ENCODE measurements at regions not wholly inside any gene's neighbourhood (a gene's known extent, or its start where the extent isn't known, plus 50 kb on each side); places are given as distances from the start of the nearest gene placed in this dataset.

DNA sequence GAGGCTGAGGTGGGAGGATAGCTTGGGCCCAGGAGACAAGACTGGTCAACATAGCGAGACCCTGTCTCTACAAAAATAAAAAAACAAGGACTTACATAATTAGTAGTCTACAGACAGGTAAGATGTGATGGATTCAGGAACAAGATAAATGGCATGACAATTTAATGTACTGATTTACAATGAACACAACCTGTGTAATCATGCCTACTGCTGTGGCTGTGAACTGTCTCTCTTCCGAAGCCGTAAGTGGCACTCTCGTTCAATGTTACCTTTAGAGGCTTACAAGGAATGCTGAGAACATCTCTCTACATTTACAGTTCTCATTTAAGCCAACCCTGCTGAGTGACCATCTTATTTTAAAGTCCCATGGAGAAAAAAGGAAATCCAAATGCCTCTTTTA, 134.8 kb upstream of the PRDM1 start:
- TF ChIP-seq, protein P1, sequence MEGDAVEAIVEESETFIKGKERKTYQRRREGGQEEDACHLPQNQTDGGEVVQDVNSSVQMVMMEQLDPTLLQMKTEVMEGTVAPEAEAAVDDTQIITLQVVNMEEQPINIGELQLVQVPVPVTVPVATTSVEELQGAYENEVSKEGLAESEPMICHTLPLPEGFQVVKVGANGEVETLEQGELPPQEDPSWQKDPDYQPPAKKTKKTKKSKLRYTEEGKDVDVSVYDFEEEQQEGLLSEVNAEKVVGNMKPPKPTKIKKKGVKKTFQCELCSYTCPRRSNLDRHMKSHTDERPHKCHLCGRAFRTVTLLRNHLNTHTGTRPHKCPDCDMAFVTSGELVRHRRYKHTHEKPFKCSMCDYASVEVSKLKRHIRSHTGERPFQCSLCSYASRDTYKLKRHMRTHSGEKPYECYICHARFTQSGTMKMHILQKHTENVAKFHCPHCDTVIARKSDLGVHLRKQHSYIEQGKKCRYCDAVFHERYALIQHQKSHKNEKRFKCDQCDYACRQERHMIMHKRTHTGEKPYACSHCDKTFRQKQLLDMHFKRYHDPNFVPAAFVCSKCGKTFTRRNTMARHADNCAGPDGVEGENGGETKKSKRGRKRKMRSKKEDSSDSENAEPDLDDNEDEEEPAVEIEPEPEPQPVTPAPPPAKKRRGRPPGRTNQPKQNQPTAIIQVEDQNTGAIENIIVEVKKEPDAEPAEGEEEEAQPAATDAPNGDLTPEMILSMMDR (conservative IDR thresholded peaks at IDR 0.05), result no peak
- TF ChIP-seq EZH2 (IDR thresholded peaks at IDR 0.05; ENCODE audit: low read depth), result no peak

Data from PC-9 (cell line).